Left ventricle myocardium inferior (tissue), 1 donor: ENCODE measurements at regions not wholly inside any gene's neighbourhood (a gene's known extent, or its start where the extent isn't known, plus 50 kb on each side); places are given as distances from the start of the nearest gene placed in this dataset.

Source experiments
- DNase-seq: peaks from one replicate; pipeline ENCODE4 v3.0.0-alpha.2; 2020
- H3K27ac ChIP-seq: fragments of 200-600 bp; replicated peaks from 2 replicates; pipeline ENCODE4 v1.8.0; 2021
- H3K27me3 ChIP-seq: fragments of 200-600 bp; 2 replicates; pipeline ENCODE4 v1.8.0; 2021; ENCODE audit warnings: low read depth
- H3K36me3 ChIP-seq: fragments of 200-600 bp; 2 replicates; pipeline ENCODE4 v1.8.0; 2021
- H3K4me1 ChIP-seq: fragments of 200-600 bp; 2 replicates; pipeline ENCODE4 v1.8.0; 2021
- H3K4me3 ChIP-seq: fragments of 200-600 bp; 2 replicates; pipeline ENCODE4 v1.8.0; 2021; ENCODE audit warnings: mild to moderate bottlenecking, moderate library complexity
- H3K9me3 ChIP-seq: fragments of 200-600 bp; replicated peaks from 2 replicates; pipeline ENCODE4 v1.8.0; 2021
- CTCF ChIP-seq: fragments of 200-600 bp; IDR thresholded peaks from 2 replicates; pipeline ENCODE4 v1.8.0; 2021; ENCODE audit warnings: antibody characterized with exemption, mild to moderate bottlenecking, borderline replicate concordance
- intact Hi-C: fragments of 100-400 bp; cut with micrococcal nuclease; formaldehyde crosslinking; loops from one replicate; pipeline ENCODE4 v1.11.0; 2022
- donor health status: DM: no; HTN: yes; CAD: no; lungs with severe emphysema.

- no peak overlapping the region for H3K4me3 ChIP-seq
- no peaks in the 10 kb centered on the region for H3K36me3 ChIP-seq
- no peak overlapping the region for H3K27ac ChIP-seq
- DNase-seq = peak; percentile 51
- H3K4me1 ChIP-seq = peaks cover 34% of the 10 kb centered on the region
- no peak for TF ChIP-seq CTCF
- H3K9me3 ChIP-seq = no peaks in the 10 kb centered on the region
- intact Hi-C loops = no loop called here
- no peaks in the 10 kb centered on the region for H3K27me3 ChIP-seq
Observed at GRCh38 chr1:8197493-8198282, 120.2 kb upstream of the SLC45A1 start.

- no peak overlapping the region for H3K4me3 ChIP-seq
- intact Hi-C loops = no loop called here
- no peak overlapping the region for H3K27ac ChIP-seq
- H3K36me3 ChIP-seq = no peaks in the 10 kb centered on the region
- no peak for DNase-seq
- H3K4me1 ChIP-seq = peaks cover 26% of the 10 kb centered on the region
- TF ChIP-seq CTCF = no peak
- no peaks in the 10 kb centered on the region for H3K27me3 ChIP-seq
- H3K9me3 ChIP-seq = no peaks in the 10 kb centered on the region
Observed at GRCh38 chr1:8194481-8195227, 123.3 kb upstream of the SLC45A1 start.

- H3K36me3 ChIP-seq = no peaks in the 10 kb centered on the region
- no peaks in the 10 kb centered on the region for H3K9me3 ChIP-seq
- intact Hi-C loops = no loop called here
- H3K4me1 ChIP-seq = peaks cover 27% of the 10 kb centered on the region
- DNase-seq = no peak
- TF ChIP-seq CTCF = no peak
- no peak overlapping the region for H3K4me3 ChIP-seq
- no peak overlapping the region for H3K27ac ChIP-seq
- no peaks in the 10 kb centered on the region for H3K27me3 ChIP-seq
Observed at GRCh38 chr1:8193840-8194406, 124.0 kb upstream of the SLC45A1 start.

- no peaks in the 10 kb centered on the region for H3K9me3 ChIP-seq
- H3K4me3 ChIP-seq = no peak overlapping the region
- DNase-seq = no peak
- no peak for TF ChIP-seq CTCF
- peaks cover 18% of the 10 kb centered on the region for H3K4me1 ChIP-seq
- H3K27ac ChIP-seq = no peak overlapping the region
- H3K27me3 ChIP-seq = no peaks in the 10 kb centered on the region
- intact Hi-C loops = no loop called here
- H3K36me3 ChIP-seq = no peaks in the 10 kb centered on the region
Observed at GRCh38 chr1:8191474-8191873, 126.4 kb upstream of the SLC45A1 start.

GRCh38 chr1:8189931-8190483 is 127.9 kb upstream of the SLC45A1 start:
- no peak for DNase-seq
- no peaks in the 10 kb centered on the region for H3K27me3 ChIP-seq
- intact Hi-C loops = no loop called here

More at GRCh38 chr1:8189931-8190483, 127.9 kb upstream of the SLC45A1 start:
- Histone ChIP-seq H3K27ac (no peak overlapping the region), H3K36me3 (no peaks in the 10 kb centered on the region), H3K4me1 (peaks cover 13% of the 10 kb centered on the region), H3K4me3 (no peak overlapping the region), H3K9me3 (no peaks in the 10 kb centered on the region)
- TF ChIP-seq CTCF = no peak
